Inferior parietal cortex (tissue), 1 donor: ENCODE measurements at regions not wholly inside any gene's neighbourhood (a gene's known extent, or its start where the extent isn't known, plus 50 kb on each side); places are given as distances from the start of the nearest gene placed in this dataset.
"Not testable (repeated sequence)": the region's sequence is repeated elsewhere in the genome, so short reads cannot be mapped to it uniquely, and the experiment has no call there.

ENCODE experiments used
- DNase-seq: peaks from one replicate; pipeline ENCODE4 v3.0.0-alpha.2; 2016; ENCODE audit errors: extremely low spot score

DNA sequence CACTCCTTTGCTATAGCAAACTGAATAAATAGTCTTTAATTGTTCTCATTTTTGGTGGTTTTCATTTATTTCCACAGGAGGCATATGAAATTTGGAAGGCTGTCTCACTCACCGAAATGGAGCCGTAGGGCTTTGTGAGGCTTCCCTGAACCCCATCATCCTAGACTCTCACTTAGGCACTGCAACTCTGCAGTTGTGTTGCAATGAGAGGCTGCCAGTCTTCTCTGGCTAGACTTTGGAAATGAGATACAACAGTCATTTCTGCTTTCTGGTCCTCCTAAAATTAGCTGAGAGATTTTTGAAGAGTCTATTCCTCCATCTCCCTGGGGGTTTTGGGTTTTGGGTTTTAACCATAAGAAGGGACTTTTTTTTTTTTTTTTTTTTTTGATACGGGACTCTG is 146.5 kb downstream of the SH3BGRL start:
- no peak for DNase-seq

- DNase-seq = no peak
Observed at GRCh38 chrX:81354954-81355353, 153.1 kb downstream of the SH3BGRL start.

DNA sequence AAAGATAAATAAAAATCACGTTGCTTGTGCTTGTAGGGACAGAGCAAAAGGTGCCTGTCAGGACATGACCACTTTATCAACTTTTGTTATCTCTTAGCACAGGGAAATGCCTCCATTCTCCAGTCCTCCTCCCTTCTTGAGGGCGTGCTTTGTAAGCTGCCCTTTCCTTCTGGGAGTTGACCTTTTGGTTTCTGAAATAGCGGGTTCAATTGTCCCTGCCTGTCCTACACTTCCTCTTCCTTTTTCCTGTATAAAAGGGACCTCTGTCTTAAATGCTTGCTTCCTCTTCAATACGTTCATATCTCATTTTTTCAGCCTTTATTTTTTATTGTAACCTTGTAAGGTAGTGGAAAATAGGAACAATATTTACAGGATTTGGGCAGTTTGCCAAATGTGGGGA is 153.5 kb downstream of the SH3BGRL start:
- no peak for DNase-seq

GRCh38 chrX:81367291-81367690 is 165.4 kb downstream of the SH3BGRL start:
- DNase-seq = no peak

DNA sequence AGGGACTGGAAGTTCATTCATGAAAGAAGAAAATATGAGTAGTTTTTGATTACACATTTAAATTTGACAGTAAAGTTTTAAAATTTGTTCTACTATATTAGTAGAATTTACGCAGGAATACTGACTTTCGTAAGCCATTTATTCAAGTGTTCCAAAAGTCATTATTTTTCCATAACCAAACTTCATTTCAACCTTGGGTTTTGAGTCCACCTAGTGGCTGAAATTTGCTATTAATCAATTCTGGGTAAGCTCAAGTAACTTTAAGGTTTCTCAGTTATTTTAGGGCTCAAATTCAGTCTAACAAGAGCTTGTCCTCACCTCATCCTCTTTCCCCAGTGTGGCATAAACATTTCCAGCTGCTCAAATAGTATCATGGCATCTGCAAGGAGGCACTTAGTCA is 175.4 kb downstream of the SH3BGRL start:
- peak; percentile 39 for DNase-seq

GRCh38 chrX:81378560-81378959 is 176.7 kb downstream of the SH3BGRL start:
- DNase-seq = no peak

GRCh38 chrX:81390237-81390636 is 188.3 kb downstream of the SH3BGRL start:
- DNase-seq = no peak

DNA sequence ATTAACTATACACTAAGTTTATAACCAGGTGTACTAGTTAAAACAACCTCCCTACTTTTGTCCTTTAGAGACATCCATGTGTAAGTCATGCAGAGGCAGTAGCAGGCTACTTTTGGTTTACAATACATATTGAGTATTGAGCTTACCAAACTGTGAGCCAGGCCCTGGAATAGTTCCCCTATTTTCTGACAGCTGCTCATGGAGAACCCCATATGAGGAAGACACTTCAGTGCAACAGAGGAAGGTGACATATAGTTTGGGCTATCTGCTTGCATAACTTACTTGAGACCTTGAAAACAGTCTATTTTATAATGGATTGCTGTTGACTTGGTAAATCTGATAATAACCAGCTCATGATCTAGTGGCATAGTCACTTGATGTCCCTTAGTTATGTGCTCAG is 190.5 kb downstream of the SH3BGRL start:
- no peak for DNase-seq

DNA sequence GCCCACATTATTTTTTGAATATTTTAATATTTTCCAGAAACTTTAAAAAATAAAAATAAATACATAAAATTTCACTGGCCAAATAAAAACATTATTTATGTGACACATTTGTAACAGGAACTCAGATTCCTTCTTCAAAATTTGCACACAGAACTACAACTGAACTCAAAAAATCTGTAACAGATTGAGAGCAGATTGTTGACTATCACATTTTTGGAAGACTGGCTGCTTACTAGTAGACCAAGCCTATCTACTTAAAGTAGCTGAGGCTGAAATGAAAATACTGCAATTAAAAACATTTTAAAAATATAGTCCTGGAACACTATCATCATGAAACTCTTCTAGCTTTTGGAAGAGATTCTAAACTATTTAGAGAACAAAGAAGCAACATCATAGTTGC is 203.9 kb downstream of the SH3BGRL start:
- no peak for DNase-seq

DNA sequence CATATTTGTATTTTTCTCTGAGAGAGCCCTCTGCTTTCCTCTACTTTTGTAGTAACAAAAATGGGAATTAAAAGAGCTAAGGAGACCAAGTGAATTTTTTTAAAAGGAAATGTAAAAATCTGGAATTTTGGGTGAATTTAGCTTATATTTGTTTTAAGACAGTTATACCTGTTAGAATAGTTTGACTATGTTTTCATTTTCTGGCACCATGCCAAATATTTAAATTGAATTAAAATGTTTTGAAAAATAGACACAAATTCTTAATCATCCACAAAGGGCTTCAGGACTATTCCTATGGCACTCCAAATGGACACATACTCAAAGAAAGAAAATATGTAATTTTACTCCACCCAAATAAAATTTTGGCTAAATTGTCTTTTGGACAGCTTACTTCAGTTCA is 209.6 kb downstream of the SH3BGRL start:
- no peak for DNase-seq

- DNase-seq = no peak
Observed at GRCh38 chrX:81412428-81412827, 210.5 kb downstream of the SH3BGRL start.

DNA sequence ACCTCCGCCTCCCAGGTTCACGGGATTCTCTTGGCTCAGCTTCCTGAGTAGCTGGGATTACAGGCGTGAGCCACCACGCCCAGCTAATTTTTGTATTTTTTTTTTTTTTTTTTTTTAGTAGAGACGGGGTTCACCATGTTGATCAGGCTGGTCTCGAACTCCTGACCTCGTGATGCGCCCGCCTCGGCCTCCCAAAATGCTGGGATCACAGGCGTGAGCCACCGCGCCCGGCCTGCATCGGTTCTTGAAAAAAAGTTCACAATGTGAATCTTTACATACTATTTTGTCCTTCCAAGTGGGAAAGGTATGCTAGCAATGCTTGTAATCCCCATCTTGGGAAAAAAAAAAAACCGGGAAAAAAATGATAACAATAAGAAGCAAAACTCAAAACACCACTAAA is 211.0 kb downstream of the SH3BGRL start:
- not testable (repeated sequence) for DNase-seq

- DNase-seq = peak; percentile 2
Observed at GRCh38 chrX:81414630-81415029, 212.7 kb downstream of the SH3BGRL start.
